ENCODE measurements at regions not wholly inside any gene's neighbourhood (a gene's known extent, or its start where the extent isn't known, plus 50 kb on each side); places are given as distances from the start of the nearest gene placed in this dataset.

DNA sequence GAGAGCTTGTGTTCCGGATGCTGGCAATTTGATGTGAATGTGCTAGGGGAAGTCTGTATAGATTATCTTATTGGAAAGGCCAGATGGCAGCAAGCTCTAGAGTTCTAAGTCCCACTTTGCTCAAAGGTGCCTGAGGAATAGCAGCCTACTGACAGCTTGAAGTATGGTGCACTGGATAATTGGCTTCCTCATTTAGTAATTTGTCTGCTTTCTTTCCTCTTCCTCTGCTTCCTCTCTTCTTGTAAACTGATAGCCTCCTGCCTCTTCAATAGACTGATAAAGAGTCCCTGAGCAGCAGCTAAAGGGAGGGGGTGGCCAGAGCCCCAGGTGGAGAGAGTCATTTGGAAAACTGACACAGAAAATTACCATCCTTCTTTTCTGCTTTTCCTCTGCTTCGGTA lies 177.3 kb downstream of the FGF1 start:
- TF ChIP-seq CTCF (IDR thresholded peaks at IDR 0.05), result no peak
- no peak for TF ChIP-seq POLR2A (IDR thresholded peaks at IDR 0.05)

All from right lobe of liver (tissue), 4 donors.